ENCODE measurements at regions not wholly inside any gene's neighbourhood (a gene's known extent, or its start where the extent isn't known, plus 50 kb on each side); places are given as distances from the start of the nearest gene placed in this dataset.

GRCh38 chr4:56211202-56211601 is 176.1 kb downstream of the AASDH start:
- Histone ChIP-seq H3K27ac (replicated peaks) (no peak overlapping the region), H3K4me3 (replicated peaks; ENCODE audit: insufficient read depth, low read length) (no peak overlapping the region), H3K27me3 (ENCODE audit: insufficient read depth, poor library complexity, severe bottlenecking) (no peaks in the 10 kb centered on the region)
- DNase-seq (ENCODE audit: low read depth in 1 of 2, low spot score in 1 of 2): no peak
- TF ChIP-seq REST (IDR thresholded peaks at IDR 0.05; ENCODE audit: insufficient replicate concordance, low read depth): no peak
- no peak for TF ChIP-seq SPI1 (IDR thresholded peaks at IDR 0.05; ENCODE audit: borderline replicate concordance, low read depth)
- TF ChIP-seq GABPA (IDR thresholded peaks at IDR 0.05; ENCODE audit: low read depth): no peak
- TF ChIP-seq CTCF (IDR thresholded peaks at IDR 0.05; ENCODE audit: insufficient read depth, low read length): no peak
- TF ChIP-seq POLR2AphosphoS5 (IDR thresholded peaks at IDR 0.05; ENCODE audit: low read depth): no peak

- no peak overlapping the region for H3K27ac ChIP-seq (replicated peaks)
- TF ChIP-seq GABPA (IDR thresholded peaks at IDR 0.05; ENCODE audit: low read depth): no peak
- no peak for TF ChIP-seq POLR2AphosphoS5 (IDR thresholded peaks at IDR 0.05; ENCODE audit: low read depth)
- TF ChIP-seq CTCF (IDR thresholded peaks at IDR 0.05; ENCODE audit: insufficient read depth, low read length): no peak
- TF ChIP-seq SPI1 (IDR thresholded peaks at IDR 0.05; ENCODE audit: borderline replicate concordance, low read depth): no peak
- no peak for TF ChIP-seq REST (IDR thresholded peaks at IDR 0.05; ENCODE audit: insufficient replicate concordance, low read depth)
- H3K27me3 ChIP-seq (ENCODE audit: insufficient read depth, poor library complexity, severe bottlenecking): no peaks in the 10 kb centered on the region
- DNase-seq (ENCODE audit: low read depth in 1 of 2, low spot score in 1 of 2): no peak
- H3K4me3 ChIP-seq (replicated peaks; ENCODE audit: insufficient read depth, low read length): no peak overlapping the region
These were observed 176.9 kb downstream of the AASDH start for GRCh38 chr4:56210397-56210796.

- TF ChIP-seq CTCF (IDR thresholded peaks at IDR 0.05; ENCODE audit: insufficient read depth, low read length) (no peak), SPI1 (IDR thresholded peaks at IDR 0.05; ENCODE audit: borderline replicate concordance, low read depth) (no peak), GABPA (IDR thresholded peaks at IDR 0.05; ENCODE audit: low read depth) (no peak), REST (IDR thresholded peaks at IDR 0.05; ENCODE audit: insufficient replicate concordance, low read depth) (no peak), POLR2AphosphoS5 (IDR thresholded peaks at IDR 0.05; ENCODE audit: low read depth) (no peak)
- Histone ChIP-seq H3K4me3 (replicated peaks; ENCODE audit: insufficient read depth, low read length) (no peak overlapping the region), H3K27me3 (ENCODE audit: insufficient read depth, poor library complexity, severe bottlenecking) (no peaks in the 10 kb centered on the region), H3K27ac (replicated peaks) (no peak overlapping the region)
- no peak for DNase-seq (ENCODE audit: low read depth in 1 of 2, low spot score in 1 of 2)
These were observed 177.5 kb downstream of the AASDH start for GRCh38 chr4:56209767-56210166.
